ENCODE measurements at regions not wholly inside any gene's neighbourhood (a gene's known extent, or its start where the extent isn't known, plus 50 kb on each side); places are given as distances from the start of the nearest gene placed in this dataset.

DNA sequence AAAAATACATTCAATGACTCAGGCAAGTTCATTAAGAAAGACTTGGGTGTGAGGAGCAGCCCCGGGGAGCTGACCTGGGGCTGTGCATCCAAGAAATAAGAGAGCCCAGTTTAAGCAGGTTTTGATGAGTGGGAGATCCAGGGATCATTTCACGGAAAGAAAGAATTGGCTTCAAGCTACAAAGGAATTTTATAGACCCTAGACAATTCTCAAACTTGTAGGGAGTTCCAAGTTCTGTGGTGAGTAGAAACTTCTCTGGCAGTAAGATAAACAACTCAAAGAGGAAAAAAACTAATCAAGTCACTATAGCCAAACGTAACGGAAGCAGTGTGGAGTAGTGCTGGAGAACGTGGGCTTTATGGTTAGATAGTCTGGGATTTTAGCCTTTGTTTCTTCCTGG is 175.7 kb upstream of the DDHD1 start:
- no peak for TF ChIP-seq POLR2A (IDR thresholded peaks at IDR 0.05)
- TF ChIP-seq, protein P1, sequence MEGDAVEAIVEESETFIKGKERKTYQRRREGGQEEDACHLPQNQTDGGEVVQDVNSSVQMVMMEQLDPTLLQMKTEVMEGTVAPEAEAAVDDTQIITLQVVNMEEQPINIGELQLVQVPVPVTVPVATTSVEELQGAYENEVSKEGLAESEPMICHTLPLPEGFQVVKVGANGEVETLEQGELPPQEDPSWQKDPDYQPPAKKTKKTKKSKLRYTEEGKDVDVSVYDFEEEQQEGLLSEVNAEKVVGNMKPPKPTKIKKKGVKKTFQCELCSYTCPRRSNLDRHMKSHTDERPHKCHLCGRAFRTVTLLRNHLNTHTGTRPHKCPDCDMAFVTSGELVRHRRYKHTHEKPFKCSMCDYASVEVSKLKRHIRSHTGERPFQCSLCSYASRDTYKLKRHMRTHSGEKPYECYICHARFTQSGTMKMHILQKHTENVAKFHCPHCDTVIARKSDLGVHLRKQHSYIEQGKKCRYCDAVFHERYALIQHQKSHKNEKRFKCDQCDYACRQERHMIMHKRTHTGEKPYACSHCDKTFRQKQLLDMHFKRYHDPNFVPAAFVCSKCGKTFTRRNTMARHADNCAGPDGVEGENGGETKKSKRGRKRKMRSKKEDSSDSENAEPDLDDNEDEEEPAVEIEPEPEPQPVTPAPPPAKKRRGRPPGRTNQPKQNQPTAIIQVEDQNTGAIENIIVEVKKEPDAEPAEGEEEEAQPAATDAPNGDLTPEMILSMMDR (IDR thresholded peaks at IDR 0.05) = no peak

Measured in ovary (tissue), 3 donors.